ENCODE measurements at regions not wholly inside any gene's neighbourhood (a gene's known extent, or its start where the extent isn't known, plus 50 kb on each side); places are given as distances from the start of the nearest gene placed in this dataset.

DNA sequence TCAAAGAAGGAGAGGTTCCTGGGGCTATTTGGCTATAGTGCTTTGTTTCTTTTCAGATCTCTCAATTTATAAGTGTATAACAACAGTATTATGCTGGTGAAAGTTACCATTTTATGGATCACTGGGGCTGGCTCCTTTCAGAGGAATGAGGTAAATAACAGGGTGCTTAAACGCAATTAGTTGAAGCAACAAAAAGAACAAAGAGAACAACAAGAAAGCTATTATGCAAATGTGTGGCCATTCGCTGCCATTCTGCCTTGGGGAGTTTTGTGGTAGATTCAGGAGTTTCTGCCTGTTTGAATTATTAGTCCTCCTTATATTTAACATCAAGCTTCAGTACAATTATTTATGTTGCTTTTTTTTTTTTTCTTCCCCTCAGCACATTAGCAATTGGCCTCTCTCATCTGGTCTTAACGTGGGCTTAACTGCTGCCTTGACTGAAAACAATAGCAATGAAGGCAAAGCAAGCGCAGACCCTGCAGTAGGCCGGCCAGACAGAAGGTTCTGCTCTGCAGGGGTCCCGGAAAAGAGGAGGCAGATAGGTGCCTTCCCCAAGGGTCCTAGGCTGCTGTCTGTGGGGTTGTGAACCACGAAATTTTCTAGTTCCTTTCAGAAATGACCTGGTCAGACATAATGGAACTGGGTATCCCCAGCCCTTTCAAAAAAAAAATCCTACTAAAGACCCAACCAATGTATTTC is 339.9 kb upstream of the PODXL start:
- DNase-seq: no peak

DNA sequence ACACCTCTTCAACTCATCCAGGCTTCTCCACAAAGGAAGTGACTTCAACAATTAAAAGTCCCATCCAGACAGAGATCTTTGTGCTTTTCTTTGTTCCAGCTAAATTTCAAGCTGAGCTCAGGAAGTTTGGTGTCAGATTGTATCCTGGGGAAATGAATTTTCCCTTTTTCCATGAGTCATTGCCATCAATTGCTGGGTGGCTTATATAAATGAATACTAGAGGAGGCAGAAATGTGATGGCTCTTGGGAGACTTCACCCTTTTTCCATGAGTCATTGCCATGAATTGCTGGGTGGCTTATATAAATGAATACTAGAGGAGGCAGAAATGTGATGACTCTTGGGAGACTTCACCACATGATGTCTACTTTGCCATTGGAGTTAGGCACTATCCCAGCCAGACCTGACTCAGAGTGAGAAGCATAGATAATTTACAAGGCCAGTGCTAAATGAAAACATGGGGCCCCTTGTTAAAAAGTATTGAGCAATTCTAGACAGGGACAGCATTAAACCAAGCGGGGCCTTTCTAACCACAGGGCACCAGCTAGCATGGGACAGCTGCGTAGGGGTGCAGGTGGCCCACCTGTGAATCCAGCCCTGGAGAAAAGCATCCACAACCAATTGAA is 339.2 kb upstream of the PODXL start:
- no peak for DNase-seq

DNA sequence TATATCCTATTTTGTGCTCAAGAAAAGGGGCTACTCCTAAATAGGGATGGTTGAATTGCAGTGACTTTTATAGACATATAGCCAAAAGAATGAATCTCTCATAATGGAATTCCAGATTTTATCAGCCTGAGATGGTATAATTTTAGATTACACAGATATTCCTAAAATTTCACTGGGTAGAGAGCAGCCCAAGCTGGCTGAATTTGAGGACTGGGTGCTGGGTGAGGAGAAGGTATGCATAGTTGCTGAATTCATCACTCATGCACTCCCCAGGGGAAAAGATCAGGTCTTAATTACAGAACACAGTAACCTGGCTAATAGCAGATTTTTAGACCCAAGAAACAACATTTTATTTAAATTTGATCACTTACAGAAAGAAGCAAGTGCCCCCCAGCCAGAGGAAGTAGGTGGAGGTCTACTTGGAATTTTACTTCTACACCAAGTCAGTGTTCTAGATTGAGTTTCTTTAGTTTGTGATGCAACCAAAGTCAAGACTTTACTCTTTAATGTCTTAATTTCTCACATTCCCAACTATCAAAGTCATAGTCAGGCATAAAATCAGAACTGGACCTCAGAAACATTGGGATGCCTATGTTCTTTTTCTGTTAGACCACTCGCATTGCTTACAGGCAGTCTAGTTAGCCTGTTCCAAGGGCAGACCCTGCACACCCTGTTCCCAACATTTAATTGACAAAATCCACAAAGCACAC is 337.4 kb upstream of the PODXL start:
- no peak for DNase-seq

DNA sequence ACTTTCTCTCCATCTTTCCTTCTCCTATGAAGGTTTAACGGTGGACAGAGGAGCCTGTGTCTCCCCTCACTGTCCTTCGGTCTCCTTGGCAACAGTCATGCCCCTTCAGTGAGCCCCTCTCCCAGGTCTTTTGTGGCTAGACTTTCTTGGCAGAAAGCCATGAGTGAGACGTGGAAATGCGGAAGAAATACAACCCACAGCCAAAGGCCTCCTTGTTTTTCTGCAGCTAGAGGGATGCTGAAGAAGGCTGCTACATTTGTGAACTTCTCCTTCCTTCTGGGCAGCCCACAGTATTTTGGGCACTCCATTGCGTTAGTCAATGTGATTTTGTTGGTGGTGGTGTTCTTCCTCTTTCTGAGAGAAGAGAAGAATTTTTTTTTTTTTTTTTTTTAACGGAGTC is 333.7 kb upstream of the PODXL start:
- DNase-seq: no peak

GRCh38 chr7:131889572-131890150 is 333.2 kb upstream of the PODXL start:
- no peak for DNase-seq

DNA sequence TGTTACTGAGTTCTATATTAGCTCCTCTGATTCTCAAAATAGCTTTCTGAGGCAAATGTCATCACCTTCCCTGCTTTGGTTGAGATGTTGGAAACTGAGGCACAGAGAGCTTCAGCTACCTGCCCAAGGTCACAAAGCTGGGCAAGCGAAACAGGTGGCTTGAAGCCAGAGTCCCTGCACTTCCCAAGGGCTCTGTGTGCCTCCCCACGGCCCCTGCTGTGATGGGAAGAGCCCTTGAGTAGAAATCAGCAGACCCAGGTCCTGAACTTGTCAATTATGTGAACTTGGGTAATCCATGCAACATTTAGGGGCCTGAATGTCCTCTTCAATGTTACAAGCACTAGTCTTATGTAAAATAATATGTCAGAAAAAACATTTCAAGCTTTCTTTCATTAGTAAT is 327.3 kb upstream of the PODXL start:
- DNase-seq: no peak

GRCh38 chr7:131883196-131883595 is 326.8 kb upstream of the PODXL start:
- no peak for DNase-seq

DNA sequence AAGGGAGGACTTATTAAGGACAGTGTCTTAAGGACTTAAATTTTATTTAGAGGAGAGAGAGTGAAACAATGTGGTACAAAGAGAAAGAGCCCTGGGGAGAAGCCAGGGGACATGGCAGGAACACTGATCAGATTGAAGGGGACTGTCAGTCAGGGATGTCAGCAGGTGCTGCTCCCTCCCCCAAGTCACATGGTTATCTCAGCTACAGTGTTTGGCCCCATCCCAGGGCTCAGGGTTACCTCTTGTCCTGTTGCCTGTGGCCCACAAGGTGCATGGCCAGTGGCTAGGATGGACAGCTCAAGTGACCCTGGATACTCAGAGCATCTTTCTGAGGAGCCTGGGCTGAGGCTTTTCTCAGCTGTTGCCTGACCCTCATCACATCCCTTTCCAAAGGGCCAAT is 325.9 kb upstream of the PODXL start:
- no peak for DNase-seq

DNA sequence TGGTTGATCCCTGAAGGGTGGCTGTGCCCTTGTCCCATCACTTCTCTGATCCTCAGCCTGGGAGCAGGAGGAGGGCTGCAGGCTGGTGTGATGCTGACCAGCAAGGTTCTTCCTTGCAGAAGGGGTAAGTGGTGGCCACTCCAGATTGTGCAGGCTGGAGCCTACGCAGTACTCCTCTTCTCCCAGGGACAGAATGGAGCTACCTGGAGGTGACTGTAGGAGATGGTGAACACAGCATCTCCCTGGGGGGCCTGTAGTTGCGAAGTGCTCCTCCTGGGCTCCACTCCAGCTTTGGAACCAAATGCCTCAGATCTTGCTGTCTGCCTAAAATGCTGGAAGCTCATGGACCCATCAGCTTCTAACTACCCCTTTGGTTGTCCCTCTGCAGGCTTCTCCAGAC is 323.6 kb upstream of the PODXL start:
- DNase-seq: no peak

DNA sequence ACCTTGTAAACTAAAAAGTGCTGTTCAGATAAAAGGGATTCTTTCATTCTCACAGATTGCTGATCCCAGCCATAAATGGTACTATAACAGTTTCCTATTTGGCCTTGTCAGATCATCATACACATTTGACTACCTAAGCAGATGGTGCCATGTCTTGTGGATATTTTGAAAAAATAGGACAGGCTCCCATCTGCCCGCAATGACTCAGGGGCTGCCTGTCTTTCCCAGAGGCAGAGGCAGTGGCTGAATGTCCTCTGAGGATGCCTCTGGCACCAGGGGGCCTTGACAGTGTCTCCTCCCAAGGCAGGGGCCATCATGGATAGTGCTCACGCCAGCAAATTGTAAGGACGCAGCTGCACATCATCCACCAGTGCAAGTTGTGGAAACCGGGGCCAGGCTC is 323.0 kb upstream of the PODXL start:
- DNase-seq: no peak

GRCh38 chr7:131878777-131879176 is 322.3 kb upstream of the PODXL start:
- no peak for DNase-seq

DNA sequence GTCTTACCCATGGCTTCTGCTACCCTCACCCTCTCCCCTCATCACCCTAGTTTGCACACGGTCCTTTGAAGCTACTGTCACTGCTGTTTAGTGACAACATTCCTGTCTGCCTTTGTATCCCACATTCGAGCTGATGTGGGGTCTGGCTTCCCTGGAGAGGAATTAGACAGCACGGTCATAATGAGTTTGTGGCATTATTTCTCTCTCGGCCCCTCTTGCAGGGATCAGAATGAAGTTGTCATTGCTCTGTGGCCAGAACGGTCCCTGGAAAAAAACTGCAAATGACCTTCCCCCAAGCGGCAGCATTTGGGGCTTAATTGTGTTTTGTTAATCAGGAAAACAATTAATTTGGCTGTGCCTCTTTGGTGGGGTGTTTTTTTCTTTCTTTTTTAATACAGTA is 317.2 kb upstream of the PODXL start:
- DNase-seq: no peak

- DNase-seq: no peak
Observed at GRCh38 chr7:131869986-131870385, 313.6 kb upstream of the PODXL start.

DNA sequence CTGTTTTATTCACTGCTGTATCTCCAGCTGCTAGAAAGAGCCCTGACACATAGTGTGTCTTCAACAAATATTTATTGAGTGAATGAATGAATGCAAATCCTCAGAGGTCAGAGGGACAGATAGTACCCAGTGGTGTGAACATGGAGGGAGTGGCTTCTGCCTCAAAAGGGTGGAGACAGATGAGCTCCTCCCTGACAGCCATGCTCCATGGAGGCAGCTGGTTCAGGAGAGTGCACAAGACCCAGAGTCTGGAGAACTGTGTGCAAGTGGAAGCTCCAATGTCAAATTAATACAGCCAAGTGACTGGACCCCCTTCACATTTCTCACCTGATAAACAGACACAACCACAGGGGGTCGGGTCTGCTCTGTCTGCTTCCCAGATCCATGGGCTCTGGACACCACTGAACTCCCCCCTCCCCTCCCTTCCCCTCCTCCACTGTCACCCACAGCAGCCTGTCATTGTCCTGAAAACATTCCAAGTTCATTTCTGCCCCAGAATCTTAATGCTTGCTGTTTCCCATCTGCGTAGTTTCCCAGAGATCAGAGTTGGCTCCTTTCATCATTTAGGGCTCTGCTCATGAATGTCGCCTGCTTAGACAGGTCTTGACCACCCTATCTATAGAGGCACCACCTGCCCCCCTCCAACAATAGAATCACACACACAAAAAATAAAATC is 312.9 kb upstream of the PODXL start:
- no peak for DNase-seq

GRCh38 chr7:131867461-131867860 is 311.0 kb upstream of the PODXL start:
- no peak for DNase-seq

DNA sequence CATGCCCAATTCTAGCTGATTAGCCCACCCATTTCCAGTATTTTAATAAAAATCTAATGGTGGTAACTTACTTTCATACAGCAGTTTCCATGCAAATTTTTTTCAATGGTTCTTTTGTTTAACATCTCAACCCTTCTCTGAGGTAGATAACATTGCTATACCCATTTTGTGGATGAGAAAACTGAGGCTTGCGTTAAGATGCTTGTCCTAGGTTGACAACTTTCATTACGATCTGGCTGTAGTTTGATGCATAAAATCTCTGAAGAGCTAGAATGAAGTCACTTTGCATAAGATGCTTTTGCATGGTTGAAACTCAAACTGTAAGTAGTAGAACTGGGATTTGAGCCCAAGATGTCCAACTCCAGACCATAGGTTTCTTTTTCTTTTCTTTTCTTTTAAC is 309.5 kb upstream of the PODXL start:
- no peak for DNase-seq

GRCh38 chr7:131861620-131862346 is 305.4 kb upstream of the PODXL start:
- no peak for DNase-seq

DNA sequence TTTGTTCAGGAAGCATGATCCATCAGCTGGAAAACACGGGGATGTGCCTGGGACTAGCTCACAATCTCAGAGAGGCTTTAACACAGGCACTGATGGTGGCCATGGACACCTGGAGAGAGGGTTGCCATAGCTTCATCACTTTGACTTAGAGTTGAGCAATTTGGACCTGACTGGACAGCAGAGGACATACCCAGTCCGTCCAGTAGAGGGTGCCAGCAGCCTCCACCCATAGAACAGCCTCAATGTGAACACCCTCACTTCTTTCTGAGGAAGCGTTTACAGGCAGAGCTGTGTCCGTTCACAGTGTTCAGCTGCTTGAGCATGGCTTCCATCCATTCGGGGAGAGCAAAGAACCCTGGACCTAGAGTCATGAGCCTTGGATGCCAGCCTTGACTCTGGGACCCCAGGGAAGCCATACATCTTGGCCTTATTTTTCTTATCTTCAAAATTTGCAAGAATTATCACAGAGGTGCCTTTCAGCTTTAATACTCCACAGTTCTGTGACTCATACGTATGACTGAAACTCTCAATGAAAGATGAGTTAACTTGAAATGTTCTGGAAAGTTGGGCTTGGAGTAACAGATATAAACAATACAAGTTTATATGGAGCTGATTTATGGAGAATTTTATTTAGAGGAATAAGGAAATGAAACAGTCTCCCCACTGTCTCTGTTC is 302.9 kb upstream of the PODXL start:
- peak in 1 of 2 experiments; percentile 33 for DNase-seq

GRCh38 chr7:131858611-131859010 is 302.2 kb upstream of the PODXL start:
- DNase-seq: no peak

- no peak for DNase-seq
Observed at GRCh38 chr7:131849472-131849871, 293.0 kb upstream of the PODXL start.

DNA sequence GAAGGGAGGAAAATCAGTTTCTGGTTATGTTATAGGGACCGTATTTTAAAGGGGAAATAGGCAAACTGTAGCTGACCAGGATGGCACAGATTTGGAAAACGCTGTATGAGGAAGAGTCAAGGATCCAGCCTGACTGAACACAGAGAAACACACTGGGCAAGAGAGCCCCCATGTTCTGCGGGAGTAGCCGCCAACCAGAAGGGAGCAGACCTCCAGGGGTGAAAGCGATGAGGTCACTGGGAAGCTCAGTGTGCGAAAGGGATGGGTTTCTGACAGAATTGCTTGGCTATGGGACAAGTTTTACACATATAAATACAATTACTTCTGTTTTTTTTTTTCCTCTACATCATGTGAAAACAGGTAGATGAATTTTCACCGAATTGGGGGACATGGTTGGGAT is 291.6 kb upstream of the PODXL start:
- no peak for DNase-seq

All from NCI-H1930 (cell line).